Fibroblast of lung (primary cell): ENCODE measurements at regions not wholly inside any gene's neighbourhood (a gene's known extent, or its start where the extent isn't known, plus 50 kb on each side); places are given as distances from the start of the nearest gene placed in this dataset.

Experiments used
- DNase-seq, 2 donors: peaks; one replicate each; pipeline versions ENCODE4 v3.0.0 to v3.0.0-alpha.2; 2010; ENCODE audit warnings: low read depth in 2 of 2
- H2AFZ ChIP-seq: 2 replicates; pipeline ENCODE4 v1.5.1; 2012; ENCODE audit warnings: low read length, control low read depth, inconsistent platforms
- H3K27ac ChIP-seq: 2 replicates; pipeline ENCODE4 v1.5.1; 2011; ENCODE audit warnings: low read length, control low read depth; ENCODE audit not compliant: insufficient read depth
- H3K27me3 ChIP-seq: 2 replicates; pipeline ENCODE4 v1.5.1; 2011; ENCODE audit warnings: mild to moderate bottlenecking, low read length; ENCODE audit not compliant: control insufficient read depth, insufficient read depth
- H3K36me3 ChIP-seq: 2 replicates; pipeline ENCODE4 v1.5.1; 2011; ENCODE audit warnings: low read length; ENCODE audit not compliant: control insufficient read depth, insufficient read depth
- H3K4me1 ChIP-seq: 2 replicates; pipeline ENCODE4 v1.5.1; 2011; ENCODE audit warnings: low read length; ENCODE audit not compliant: control insufficient read depth, insufficient read depth; ENCODE audit errors: extremely low read depth
- H3K4me2 ChIP-seq: 2 replicates; pipeline ENCODE4 v1.5.1; 2011; ENCODE audit warnings: low read length, control low read depth; ENCODE audit not compliant: insufficient read depth; ENCODE audit errors: extremely low read depth
- H3K4me3 ChIP-seq, 4 experiments: fragments of 200-600 bp in 1 of 4; sonication (generic) in 1 of 4; replicated peaks in 1 of 4; 2 replicates each; pipeline ENCODE4 v1.5.1; 2011 to 2016; ENCODE audit warnings: low read length in 4 of 4, low read depth in 3 of 4, mild to moderate bottlenecking in 3 of 4, control low read depth in 2 of 4, inconsistent platforms in 1 of 4, mixed read lengths in 1 of 4; ENCODE audit not compliant: insufficient read depth in 1 of 4; ENCODE audit errors: control extremely low read depth in 1 of 4
- H3K79me2 ChIP-seq: 2 replicates; pipeline ENCODE4 v1.5.1; 2012; ENCODE audit warnings: mild to moderate bottlenecking, low read length, inconsistent platforms; ENCODE audit not compliant: control insufficient read depth, insufficient read depth
- H3K9ac ChIP-seq: 2 replicates; pipeline ENCODE4 v1.5.1; 2011; ENCODE audit warnings: mild to moderate bottlenecking, low read length, control low read depth; ENCODE audit not compliant: insufficient read depth
- H3K9me3 ChIP-seq: 2 replicates; pipeline ENCODE4 v1.5.1; 2012; ENCODE audit warnings: low read depth, low read length; ENCODE audit not compliant: control insufficient read depth, insufficient read depth
- H4K20me1 ChIP-seq: 2 replicates; pipeline ENCODE4 v1.5.1; 2011; ENCODE audit warnings: low read length; ENCODE audit not compliant: control insufficient read depth, insufficient read depth; ENCODE audit errors: extremely low read depth
- CTCF ChIP-seq, 2 donors: IDR thresholded peaks in 1 of 2; conservative IDR thresholded peaks in 1 of 2; 1 replicate in 1 of 2; 2 replicates in 1 of 2; pipeline ENCODE4 v1.5.1; 2011 to 2012; ENCODE audit warnings: low read length in 2 of 2, control low read depth in 1 of 2, inconsistent platforms in 1 of 2, low read depth in 1 of 2, mild to moderate bottlenecking in 1 of 2
- EZH2 ChIP-seq: IDR thresholded peaks from 2 replicates; pipeline ENCODE4 v1.5.1; 2012; ENCODE audit warnings: low read length, control low read depth, mild to moderate bottlenecking; ENCODE audit errors: missing control alignments

- Histone ChIP-seq H3K4me3 (no peak overlapping the region), H4K20me1 (no peaks in the 10 kb centered on the region), H3K9me3 (no peaks in the 10 kb centered on the region), H3K9ac (no peak overlapping the region), H3K27me3 (no peaks in the 10 kb centered on the region), H3K36me3 (no peaks in the 10 kb centered on the region), H2AFZ (no peak overlapping the region), H3K4me2 (no peak overlapping the region), H3K27ac (no peak overlapping the region), H3K4me1 (peaks cover 3% of the 10 kb centered on the region), H3K79me2 (no peaks in the 10 kb centered on the region)
- no peak for TF ChIP-seq EZH2
- TF ChIP-seq CTCF (conservative IDR thresholded peaks at IDR 0.05 in 1 of 2, IDR thresholded peaks at IDR 0.05 in 1 of 2; ENCODE audit: low read depth in 1 of 2, low read length in 2 of 2): no peak
- no peak for DNase-seq
Measured at GRCh38 chr1:70768216-70768615, 279.4 kb downstream of the PTGER3 start.

GRCh38 chr1:70778056-70778762 is 269.4 kb downstream of the PTGER3 start:
- H3K4me2 ChIP-seq: no peak overlapping the region

GRCh38 chr1:70778934-70779333 is 268.7 kb downstream of the PTGER3 start:
- H3K79me2 ChIP-seq: no peaks in the 10 kb centered on the region
- no peaks in the 10 kb centered on the region for H3K9me3 ChIP-seq
- no peak for DNase-seq
- H3K4me3 ChIP-seq: no peak overlapping the region
- H3K9ac ChIP-seq: no peak overlapping the region
- H3K27me3 ChIP-seq: no peaks in the 10 kb centered on the region
- no peaks in the 10 kb centered on the region for H4K20me1 ChIP-seq
- no peak overlapping the region for H3K4me2 ChIP-seq
- no peak overlapping the region for H2AFZ ChIP-seq
- TF ChIP-seq CTCF (conservative IDR thresholded peaks at IDR 0.05 in 1 of 2, IDR thresholded peaks at IDR 0.05 in 1 of 2; ENCODE audit: low read depth in 1 of 2, low read length in 2 of 2) (no peak), EZH2 (no peak)
- no peak overlapping the region for H3K27ac ChIP-seq
- H3K4me1 ChIP-seq: no peaks in the 10 kb centered on the region
- no peaks in the 10 kb centered on the region for H3K36me3 ChIP-seq

More at GRCh38 chr1:70778056-70778762, 269.4 kb downstream of the PTGER3 start:
- TF ChIP-seq CTCF (conservative IDR thresholded peaks at IDR 0.05 in 1 of 2, IDR thresholded peaks at IDR 0.05 in 1 of 2; ENCODE audit: low read depth in 1 of 2, low read length in 2 of 2) (no peak), EZH2 (no peak)
- H4K20me1 ChIP-seq: no peaks in the 10 kb centered on the region
- DNase-seq: no peak
- H2AFZ ChIP-seq: peak overlapping the region; percentile 20
- no peaks in the 10 kb centered on the region for H3K79me2 ChIP-seq
- no peaks in the 10 kb centered on the region for H3K36me3 ChIP-seq
- H3K9me3 ChIP-seq: no peaks in the 10 kb centered on the region
- H3K9ac ChIP-seq: no peak overlapping the region
- H3K27ac ChIP-seq: no peak overlapping the region
- no peak overlapping the region for H3K4me3 ChIP-seq
- no peaks in the 10 kb centered on the region for H3K4me1 ChIP-seq
- H3K27me3 ChIP-seq: no peaks in the 10 kb centered on the region
